ENCODE measurements at regions not wholly inside any gene's neighbourhood (a gene's known extent, or its start where the extent isn't known, plus 50 kb on each side); places are given as distances from the start of the nearest gene placed in this dataset.

DNA sequence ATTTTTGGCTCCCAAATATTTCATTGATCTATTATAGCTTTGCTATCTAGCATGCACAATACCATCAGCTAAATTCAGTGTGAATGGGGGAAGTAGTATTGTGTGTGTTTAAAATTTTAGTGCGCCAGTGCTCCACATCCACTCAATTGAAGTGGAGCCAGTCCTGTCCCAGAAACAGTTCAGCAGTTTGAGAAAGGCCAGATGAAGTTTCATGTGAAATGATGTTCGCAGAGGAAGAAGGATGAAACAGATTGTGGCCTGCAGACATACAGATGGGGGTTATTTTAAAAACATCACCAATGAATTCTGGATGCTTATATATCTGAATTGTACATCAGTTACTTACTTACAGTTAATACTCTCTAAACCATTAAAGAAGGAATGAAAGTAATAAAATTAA, 129.4 kb downstream of the SPRY2 start:
- no peak overlapping the region for H2BK5ac ChIP-seq (ENCODE audit: low read depth, low read length, poor library complexity, severe bottlenecking)
- no TSS peak for BruUV-seq (replicated peaks)

More for the DNA sequence above, 129.4 kb downstream of the SPRY2 start:
- no peak overlapping the region for H2BK15ac ChIP-seq (ENCODE audit: low read depth, low read length)
- no peak for ATAC-seq (ENCODE audit: low read depth)
- no peak overlapping the region for H2AK5ac ChIP-seq (ENCODE audit: low read depth, low read length)
- H3K9me3 ChIP-seq (ENCODE audit: control insufficient read depth, insufficient read depth, low read length), result no peaks in the 10 kb centered on the region
- TF ChIP-seq, protein P1, sequence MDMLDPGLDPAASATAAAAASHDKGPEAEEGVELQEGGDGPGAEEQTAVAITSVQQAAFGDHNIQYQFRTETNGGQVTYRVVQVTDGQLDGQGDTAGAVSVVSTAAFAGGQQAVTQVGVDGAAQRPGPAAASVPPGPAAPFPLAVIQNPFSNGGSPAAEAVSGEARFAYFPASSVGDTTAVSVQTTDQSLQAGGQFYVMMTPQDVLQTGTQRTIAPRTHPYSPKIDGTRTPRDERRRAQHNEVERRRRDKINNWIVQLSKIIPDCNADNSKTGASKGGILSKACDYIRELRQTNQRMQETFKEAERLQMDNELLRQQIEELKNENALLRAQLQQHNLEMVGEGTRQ (IDR thresholded peaks at IDR 0.05; ENCODE audit: low read depth, low read length), result no peak
- TF ChIP-seq, protein P2, sequence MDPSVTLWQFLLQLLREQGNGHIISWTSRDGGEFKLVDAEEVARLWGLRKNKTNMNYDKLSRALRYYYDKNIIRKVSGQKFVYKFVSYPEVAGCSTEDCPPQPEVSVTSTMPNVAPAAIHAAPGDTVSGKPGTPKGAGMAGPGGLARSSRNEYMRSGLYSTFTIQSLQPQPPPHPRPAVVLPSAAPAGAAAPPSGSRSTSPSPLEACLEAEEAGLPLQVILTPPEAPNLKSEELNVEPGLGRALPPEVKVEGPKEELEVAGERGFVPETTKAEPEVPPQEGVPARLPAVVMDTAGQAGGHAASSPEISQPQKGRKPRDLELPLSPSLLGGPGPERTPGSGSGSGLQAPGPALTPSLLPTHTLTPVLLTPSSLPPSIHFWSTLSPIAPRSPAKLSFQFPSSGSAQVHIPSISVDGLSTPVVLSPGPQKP (IDR thresholded peaks at IDR 0.05; ENCODE audit: borderline replicate concordance, low read depth, low read length), result no peak
- no peak for TF ChIP-seq RFX5 (IDR thresholded peaks at IDR 0.05; ENCODE audit: low read depth, low read length)
- no peak for TF ChIP-seq CEBPB (IDR thresholded peaks at IDR 0.05; ENCODE audit: low read depth, low read length)
- no peak for TF ChIP-seq SMC3 (IDR thresholded peaks at IDR 0.05; ENCODE audit: low read depth, low read length)
- no peak for TF ChIP-seq MXI1 (IDR thresholded peaks at IDR 0.05; ENCODE audit: borderline replicate concordance, low read depth, low read length)
- TF ChIP-seq RCOR1 (IDR thresholded peaks at IDR 0.05; ENCODE audit: insufficient replicate concordance, low read length), result no peak
- no peak for TF ChIP-seq BHLHE40 (IDR thresholded peaks at IDR 0.05; ENCODE audit: low read depth, low read length)
- H3K27ac ChIP-seq (ENCODE audit: insufficient read depth, low read length), result no peak overlapping the region
- no peaks in the 10 kb centered on the region for H3K79me1 ChIP-seq (ENCODE audit: low read depth in 1 of 2, low read length in 2 of 2)
- no peaks in the 10 kb centered on the region for H3K27me3 ChIP-seq (ENCODE audit: control insufficient read depth, insufficient read depth, low read length)
- H3K36me3 ChIP-seq (ENCODE audit: control insufficient read depth, insufficient read depth, low read length), result no peaks in the 10 kb centered on the region
- H2BK20ac ChIP-seq (ENCODE audit: low read depth, low read length), result no peak overlapping the region
- intact Hi-C loops (cut with micrococcal nuclease), result loop anchor here (5.0 to 10.0 kb wide), 2 partner anchors 126 to 167 kb away; no protein-coding TSS in a partner anchor
- H2BK120ac ChIP-seq (ENCODE audit: low read depth, low read length), result no peak overlapping the region
- no peak overlapping the region for H4K5ac ChIP-seq (ENCODE audit: low read depth, low read length)
- peaks cover 7% of the 10 kb centered on the region; the same call in 1 of the 2 replicates for H3K4me1 ChIP-seq (ENCODE audit: control insufficient read depth, insufficient read depth, low read length)
- H4K8ac ChIP-seq (ENCODE audit: low read depth in 2 of 2, low read length in 2 of 2), result no peak overlapping the region
- ChIA-PET POLR2A (ENCODE audit: unreplicated experiment) (no interaction called here), CTCF (no interaction called here)
- H3K18ac ChIP-seq (ENCODE audit: low read depth, low read length), result no peak overlapping the region
- H3K4ac ChIP-seq (ENCODE audit: low read depth, low read length), result no peak overlapping the region
- no peak for DNase-seq
- H3K4me2 ChIP-seq (ENCODE audit: low read depth, low read length), result no peak overlapping the region
- no CpG with 5 or more reads among the region's 2 CpGs for WGBS, 2 experiments (ENCODE audit: extremely low coverage in 2 of 2, insufficient read length in 1 of 2)
- dilution Hi-C loops (cut with HindIII; ENCODE audit: low sequenced_read_pairs, unreplicated experiment), result no loop called here
- H4K20me1 ChIP-seq (ENCODE audit: insufficient read depth, low read length), result no peaks in the 10 kb centered on the region
- no peak overlapping the region for H3K4me3 ChIP-seq (ENCODE audit: insufficient read depth, low read depth, low read length)
- no peak overlapping the region for H3K9ac ChIP-seq (ENCODE audit: low read depth, low read length)
- in situ Hi-C loops (cut with MboI; ENCODE audit: low sequenced_read_pairs), result loop anchor here (10.0 kb wide), 1 partner anchor 123 kb away; no protein-coding TSS in a partner anchor
- no peak overlapping the region for H3K56ac ChIP-seq (ENCODE audit: extremely low read depth, insufficient read depth, low read length)
- no peak overlapping the region for H2AFZ ChIP-seq (replicated peaks; ENCODE audit: low read length, poor library complexity)
- no peak overlapping the region for H3K14ac ChIP-seq (replicated peaks; ENCODE audit: low read depth, low read length)
- no peak overlapping the region for H3K23ac ChIP-seq (ENCODE audit: low read depth, low read length)
- H2AK9ac ChIP-seq (replicated peaks; ENCODE audit: low read depth, low read length, poor library complexity), result no peak overlapping the region
- no peak overlapping the region for H4K91ac ChIP-seq (ENCODE audit: insufficient read depth, low read depth, low read length)
- 0 out of 2 replicates have a peak, but pooled peaks cover 3% of the 10 kb centered on the region for H3K9me1 ChIP-seq (ENCODE audit: insufficient read depth, low read length)

All from IMR-90 (cell line).